Cerebellar nuclear complex (tissue), 1 donor: ENCODE measurements at regions not wholly inside any gene's neighbourhood (a gene's known extent, or its start where the extent isn't known, plus 50 kb on each side); places are given as distances from the start of the nearest gene placed in this dataset.
"Not testable (repeated sequence)": the region's sequence is repeated elsewhere in the genome, so short reads cannot be mapped to it uniquely, and the experiment has no call there.

Experiments
- DNase-seq, 2 experiments: peaks; one replicate each; lab custom pipeline; 2025; lab: John Stamatoyannopoulos, UW

DNA sequence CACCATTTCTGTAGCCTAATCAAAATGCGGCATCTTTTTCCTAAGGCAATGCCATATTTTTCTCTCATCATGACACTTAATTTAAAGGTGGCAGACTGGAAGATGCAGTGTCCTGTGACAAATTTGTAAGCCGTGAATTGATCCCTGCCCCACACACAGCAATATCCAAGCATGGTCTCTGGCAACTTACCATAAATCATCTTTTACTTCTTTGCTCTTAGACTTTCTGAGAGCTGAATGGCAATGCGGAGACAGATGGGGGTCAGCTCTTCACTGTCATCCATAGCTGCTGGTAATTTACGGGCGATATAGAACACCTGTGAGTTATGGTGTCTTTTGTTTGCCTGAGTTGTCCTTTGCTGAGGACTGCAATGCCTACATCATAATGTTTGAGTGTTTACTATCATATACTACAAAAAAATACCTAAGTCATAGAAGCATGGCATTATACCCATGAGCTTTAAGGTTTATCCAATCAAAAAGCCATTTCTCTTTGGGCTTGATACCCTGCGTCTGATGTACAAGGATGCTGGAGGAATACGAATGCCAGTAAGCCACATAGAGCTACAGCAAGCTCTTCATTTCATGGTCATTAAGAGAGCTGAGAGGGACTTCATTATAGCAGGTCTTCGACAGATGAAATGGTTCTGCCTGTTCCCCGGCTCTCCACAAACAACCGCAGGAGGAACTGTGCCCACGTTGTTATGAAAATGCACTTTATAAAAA lies 148.1 kb downstream of the TRIML1 start:
- no peak for DNase-seq

DNA sequence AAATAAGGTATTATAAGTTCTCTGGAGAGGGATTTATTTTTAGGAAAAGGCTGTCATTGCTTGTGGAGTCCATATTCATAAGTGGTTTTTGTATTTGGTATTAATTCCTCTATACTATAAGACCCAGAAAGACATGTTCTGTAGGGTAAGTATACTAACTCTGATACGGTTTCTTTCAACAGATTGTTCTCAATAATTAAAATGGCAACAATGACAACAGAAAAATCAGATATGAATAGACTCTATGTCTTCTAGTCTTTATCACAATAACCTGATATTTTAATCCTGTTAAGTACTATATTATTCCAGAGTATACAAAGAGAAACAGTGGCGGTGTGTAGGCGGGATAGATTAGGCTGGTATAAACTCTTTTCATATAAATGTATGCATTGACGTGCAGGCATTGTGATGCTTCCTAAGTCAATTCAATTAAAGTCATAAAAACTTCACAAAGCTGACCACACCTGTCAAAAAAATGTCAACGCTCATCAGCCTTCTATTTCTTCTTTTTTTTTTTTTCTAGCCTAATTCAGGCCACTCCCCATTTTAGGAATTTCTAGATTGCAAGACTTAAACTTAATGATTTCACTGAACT lies 150.4 kb downstream of the TRIML1 start:
- no peak for DNase-seq

DNA sequence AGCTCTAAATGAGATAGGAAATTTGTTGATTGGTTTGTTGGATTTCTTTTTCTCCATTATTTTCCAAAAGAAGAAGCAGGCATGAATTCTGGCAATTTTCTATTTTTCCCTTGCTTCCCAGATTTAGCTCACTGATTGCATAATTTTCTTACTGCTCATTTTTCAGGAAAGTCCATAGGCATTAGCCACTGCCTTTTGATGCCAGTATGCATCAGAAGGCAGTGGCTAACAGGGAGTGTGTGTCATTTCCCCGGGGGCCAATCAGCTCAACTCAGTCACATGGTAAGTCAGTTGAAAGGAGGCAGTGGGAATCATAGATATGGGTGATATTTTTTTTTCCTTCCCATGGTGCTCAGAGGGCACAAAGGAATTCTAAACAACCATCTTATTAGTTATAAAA lies 156.7 kb downstream of the TRIML1 start:
- DNase-seq, result no peak

DNA sequence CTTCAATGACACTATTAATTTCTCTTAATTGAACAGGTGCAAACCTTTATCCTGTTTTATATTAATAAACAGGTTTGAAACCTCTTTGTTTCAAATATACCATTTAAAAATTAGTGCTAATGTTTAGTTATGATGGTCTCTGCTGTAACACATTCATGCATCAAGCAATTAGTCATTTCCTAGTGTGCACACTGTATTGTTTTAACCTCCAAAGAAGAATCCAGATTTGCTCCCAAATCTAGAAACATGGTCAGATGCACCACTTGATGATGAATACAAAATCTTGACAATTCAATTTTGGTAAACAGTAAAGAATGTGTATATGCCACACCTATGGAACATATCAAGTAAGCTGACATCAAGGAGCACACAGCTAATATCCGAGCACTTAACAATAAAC lies 157.1 kb downstream of the TRIML1 start:
- no peak for DNase-seq

DNA sequence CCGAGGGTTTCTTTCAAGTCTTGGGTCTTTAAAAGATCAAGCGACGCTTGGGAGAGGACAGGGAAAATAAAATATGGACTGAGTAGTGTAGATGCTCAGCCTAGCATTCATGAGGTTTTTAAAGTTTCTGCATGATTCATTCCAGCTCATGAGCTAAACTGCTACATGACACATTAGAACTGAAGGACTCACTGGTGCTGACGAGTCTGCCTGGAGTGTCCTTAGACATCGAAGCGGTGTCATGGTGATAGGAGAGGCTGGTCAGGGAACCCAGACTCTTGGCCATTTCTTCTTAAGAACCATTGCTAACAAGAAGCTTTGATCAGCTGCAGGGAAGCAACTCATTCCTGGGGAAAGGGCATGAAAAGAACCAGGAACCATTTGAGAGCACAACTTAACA lies 158.6 kb downstream of the TRIML1 start:
- no peak for DNase-seq

DNA sequence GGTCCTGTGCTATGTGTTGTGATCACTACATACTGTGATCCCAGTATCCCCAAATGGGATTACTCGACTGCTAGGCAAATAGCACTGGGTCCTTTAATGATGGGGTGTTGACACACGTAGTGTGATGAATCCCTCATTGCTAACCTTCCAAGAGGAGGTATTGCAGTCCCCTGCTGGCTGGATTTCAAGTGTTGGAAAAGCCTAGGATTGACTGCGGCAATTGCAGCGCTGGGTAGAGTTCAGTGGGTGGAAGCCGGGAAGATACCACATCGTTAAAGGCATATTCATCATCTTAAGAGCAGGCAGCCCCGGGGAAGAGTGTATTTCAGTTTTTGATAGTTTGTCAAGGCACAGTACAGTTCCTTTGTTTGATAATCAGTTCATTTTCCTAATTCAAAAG lies 159.9 kb downstream of the TRIML1 start:
- no peak for DNase-seq

DNA sequence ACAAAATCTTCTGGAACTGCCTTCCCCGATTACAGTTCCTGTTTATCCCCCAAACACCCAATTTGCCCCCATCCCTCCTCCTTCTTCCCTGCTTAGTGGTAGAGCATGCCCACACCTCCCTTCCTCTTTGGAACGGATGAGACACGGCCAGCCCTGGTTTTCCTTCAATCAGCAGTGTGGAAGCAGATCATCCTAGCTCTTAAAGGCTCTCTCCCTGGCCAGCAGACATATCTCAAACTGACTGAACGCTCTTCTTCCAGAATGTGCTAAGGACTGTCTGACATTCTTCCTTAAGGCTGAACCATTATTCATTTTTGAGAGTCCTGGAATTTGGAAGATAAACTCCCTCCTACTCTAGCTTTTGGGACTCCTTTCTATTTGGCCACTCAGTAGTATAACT lies 161.1 kb downstream of the TRIML1 start:
- DNase-seq, result no peak

DNA sequence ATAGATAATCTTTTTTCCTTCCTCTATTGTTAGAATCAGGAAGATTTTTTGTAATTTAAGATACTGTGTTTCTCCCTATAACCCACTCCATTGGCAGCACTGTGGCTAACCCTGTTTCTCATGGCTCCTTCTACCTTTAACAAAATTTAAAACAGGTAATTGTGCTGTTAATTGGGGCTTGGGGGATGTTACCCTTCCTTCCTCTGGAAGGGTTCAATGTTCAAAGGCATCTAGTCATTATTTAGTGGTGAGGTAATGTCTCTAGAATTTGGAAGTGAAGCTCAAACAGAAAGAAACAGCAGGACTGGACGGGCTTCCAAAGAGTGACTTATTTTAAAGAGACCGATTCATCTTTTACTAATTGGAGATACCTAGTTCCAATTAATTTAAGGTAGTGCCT lies 166.4 kb downstream of the TRIML1 start:
- no peak for DNase-seq

DNA sequence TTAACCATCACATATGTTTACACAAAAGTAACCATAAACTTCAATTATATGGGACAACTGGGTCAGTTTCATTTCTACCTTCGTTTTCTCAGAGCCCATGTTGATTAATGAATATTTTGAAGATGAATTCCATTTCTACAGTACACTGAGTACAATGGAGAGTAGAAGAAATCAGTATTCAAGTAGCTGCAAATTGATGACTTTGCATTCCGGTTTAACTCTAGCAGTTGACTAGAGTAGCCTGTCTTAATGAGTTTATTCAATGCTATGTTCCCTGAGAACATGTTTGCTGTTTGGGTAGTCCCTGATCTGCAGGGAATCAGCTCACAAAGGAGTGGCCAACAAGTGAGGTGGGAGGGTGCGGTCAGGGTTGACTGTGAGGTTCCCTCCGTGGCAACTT lies 168.3 kb downstream of the TRIML1 start:
- DNase-seq, result no peak

DNA sequence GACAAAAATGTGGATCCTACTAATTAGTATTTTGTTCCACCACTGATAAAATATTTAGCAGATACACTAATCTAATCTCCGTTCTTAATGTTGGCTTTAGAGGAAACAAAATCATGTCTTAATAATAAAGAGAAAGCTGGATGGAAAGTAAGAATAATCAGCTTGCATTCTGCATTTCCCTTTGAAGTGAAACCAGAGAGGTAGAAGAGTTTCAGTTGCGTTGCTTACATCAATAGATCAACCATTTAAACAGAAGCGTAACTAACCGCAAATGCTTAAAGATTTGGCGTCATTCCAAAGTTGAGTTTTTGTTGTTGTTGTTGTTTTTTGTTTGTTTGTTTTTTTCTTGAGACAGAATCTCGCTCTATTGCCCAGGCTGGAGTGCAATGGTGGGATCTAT lies 168.9 kb downstream of the TRIML1 start:
- DNase-seq, result no peak

DNA sequence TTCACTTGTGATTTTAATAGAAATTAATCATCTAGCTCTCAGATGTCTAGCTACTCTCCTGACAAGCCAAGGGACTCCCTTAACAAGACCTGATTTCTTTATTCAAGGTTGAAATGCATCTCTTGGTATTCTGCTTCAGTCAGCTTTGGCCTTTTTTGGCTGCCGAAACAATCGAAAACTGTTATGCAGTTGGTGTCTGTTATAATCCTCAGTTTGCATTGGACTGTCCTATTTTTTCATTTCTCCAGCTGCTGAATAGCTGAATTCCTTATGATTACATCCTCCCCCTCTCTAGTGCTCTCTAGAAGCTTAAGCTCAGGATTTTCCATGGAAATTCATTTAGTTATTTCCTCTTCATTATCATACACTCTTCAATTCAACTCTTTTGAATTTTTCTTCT lies 177.2 kb downstream of the TRIML1 start:
- no peak for DNase-seq

DNA sequence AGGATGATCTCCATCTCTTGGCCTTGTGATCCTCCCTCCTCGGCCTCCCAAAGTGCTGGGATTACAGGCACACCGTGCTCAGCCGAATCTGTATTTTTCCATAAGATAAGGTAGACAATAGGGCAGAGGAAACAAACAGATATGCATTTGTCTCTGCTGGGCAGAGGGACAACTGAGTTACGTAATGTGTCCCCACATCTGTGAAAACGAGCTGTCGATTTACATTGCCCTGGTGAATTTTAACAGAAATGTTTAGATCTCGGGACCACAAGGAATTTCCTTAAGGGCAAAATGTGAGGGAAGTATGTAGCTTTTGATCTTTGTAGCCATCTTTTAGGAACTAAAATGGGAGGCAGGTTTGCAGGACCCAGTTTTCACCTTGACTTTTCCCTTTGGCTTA lies 189.7 kb downstream of the TRIML1 start:
- DNase-seq, result no peak

DNA sequence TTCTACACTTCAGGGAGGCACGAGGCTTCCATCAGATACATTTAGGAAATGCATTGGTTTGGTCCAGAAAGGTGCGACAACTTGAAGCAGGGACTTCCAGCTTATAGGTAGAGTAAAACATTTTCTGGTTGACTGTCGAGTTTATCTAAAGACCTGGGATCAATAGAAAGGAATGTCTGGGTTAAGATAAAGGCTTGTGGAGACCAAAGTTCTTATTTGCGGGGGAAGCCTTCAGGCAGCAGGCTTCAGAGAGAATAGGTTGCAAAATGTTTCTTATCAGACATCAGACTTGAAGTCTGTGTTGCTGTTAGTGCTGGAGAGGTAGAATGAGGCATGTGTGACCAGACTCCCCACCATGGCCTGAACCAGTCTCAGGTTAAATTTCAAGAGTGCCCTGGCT lies 190.3 kb downstream of the TRIML1 start:
- no peak for DNase-seq

DNA sequence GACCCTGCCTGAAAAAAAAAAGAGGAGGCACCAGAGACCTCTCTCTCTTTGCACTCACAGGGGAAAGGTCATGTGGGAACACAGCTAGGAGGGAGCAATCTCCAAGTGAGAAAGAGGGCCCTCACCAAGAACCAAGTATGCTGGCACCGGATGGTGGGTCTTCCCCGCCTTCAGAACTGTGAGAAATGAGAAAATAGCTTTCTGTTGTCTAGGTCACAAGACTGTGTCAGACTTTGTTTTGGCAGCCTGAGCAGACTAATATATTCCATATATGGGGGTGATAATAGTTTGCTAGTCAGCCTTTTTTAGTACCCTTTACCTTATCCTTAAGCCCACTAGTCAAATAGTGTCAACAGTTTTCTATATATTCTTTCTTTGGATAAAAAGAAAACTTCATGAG lies 193.0 kb downstream of the TRIML1 start:
- no peak for DNase-seq

DNA sequence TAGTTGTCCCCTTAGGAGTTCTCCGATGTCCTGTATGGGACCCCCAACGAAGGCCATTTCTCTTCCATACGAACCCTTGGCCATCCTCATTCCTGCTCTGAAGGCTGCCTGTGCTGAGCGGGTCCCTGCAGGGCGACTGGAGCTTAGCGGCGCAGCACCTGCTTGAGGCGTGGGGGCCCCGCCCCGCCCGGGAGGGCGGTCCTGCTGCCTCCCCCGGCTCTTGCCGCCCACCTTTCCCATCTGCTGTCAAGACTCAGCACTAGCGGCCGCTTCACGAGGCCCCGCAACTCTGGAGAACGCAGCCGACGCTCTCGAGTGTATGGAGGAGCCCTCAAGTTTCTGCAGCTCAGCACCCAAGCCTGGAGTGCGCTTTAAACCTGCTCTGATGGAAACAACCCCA lies 197.7 kb downstream of the TRIML1 start:
- no peak for DNase-seq

DNA sequence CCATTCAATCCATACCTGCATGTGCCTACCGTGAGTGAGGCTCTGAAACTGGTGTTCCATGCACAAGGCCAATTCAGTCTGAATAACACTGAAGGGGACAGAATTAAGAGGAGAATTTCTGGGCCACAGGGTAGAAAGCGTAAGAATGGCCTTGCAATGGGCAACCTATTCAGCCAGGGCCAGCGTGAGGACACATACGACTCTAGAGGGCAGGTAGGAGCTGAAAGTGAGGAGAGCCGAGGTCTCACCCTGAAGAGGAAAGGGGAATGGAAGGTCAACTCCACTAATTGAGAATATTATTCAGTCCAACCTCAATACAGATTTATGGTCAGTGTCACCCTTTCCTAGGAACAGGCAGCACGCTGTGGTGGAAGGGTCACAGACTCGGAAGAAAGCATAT lies 202.2 kb downstream of the TRIML1 start:
- no peak for DNase-seq

DNA sequence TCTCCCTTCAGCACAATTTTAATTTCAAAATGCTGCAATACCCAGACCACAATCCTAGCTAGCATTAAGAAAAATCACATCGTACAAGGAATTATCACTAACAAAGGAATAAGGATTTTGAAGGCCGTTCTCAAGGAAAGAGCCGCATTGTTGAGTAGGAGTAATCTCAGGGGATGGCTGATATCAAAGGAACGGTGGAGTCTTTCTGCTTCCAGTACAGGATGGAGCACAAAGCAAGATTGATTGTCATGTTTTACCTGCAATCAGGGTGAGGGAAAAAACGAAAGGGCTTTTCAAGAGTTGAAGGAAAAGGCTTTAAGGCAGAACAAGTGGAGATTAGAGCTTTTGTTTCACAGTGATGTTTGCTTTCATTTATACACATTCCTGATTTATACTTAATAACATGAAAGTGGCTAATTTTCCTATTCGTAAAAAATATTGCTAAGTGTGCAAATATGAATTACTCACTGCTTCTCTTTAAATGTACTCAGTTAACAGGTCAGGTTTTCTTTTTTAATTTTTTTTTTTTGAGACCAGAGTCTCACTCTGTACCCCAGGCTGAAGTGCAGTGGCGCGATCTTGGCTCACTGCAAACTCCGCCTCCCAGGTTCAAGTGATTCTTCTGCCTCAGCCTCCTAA lies 207.0 kb downstream of the TRIML1 start:
- DNase-seq, result no peak

DNA sequence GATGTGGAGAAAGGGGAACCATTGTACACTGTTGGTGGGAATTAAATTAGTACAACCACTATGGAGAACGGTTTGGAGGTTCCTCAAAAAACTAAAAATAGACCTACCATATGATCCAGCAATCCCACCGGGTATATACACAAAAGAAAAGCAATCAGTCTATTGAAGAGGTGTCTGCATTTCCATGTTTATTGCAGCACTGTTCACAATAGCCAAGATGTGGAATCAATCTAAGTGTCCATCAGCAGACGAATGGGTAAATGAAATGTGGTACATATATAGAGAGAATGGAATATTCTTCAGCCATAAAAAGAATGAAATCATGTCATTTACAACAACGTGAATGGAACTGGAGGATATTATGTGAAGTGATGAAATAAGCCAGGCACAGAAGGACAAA lies 208.1 kb downstream of the TRIML1 start:
- no peak for DNase-seq

DNA sequence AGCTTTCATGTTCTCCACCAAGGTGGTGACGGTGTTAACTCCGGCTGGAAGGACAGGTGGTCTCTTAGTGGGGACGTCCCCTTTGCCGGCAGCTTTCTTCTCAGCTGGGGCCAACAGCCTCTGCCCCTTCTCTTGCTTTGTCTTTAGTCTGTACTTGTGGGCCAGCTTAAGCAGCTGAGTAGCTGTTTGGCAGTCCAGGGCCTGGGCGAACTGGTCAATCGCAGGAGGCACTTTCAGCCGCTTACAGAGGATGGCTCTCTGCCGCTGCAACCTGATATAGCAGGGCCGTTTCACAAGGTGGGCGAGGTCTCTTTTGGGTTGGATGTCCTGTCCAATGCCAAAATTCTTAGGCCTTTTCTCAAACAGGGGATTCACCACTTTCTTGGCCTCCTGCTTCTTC lies 210.3 kb downstream of the TRIML1 start:
- not testable (repeated sequence) for DNase-seq

DNA sequence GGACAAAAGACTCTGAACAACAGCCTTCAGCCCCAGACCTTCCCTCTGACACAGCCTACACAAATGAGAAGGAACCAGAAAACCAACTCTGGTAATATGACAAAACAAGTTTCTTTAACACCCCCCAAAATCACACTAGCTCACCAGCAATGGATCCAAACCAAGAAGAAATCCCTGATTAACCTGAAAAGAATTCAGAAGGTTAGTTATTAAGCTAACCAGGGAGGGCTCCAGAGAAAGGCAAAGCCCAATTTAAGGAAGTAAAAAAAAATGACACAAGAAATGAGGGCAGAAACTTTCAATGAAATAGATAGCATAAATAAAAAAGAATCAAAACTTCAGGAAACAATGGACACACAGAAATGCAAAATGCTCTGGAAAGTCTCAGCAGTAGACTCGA lies 224.0 kb downstream of the TRIML1 start:
- no peak for DNase-seq

DNA sequence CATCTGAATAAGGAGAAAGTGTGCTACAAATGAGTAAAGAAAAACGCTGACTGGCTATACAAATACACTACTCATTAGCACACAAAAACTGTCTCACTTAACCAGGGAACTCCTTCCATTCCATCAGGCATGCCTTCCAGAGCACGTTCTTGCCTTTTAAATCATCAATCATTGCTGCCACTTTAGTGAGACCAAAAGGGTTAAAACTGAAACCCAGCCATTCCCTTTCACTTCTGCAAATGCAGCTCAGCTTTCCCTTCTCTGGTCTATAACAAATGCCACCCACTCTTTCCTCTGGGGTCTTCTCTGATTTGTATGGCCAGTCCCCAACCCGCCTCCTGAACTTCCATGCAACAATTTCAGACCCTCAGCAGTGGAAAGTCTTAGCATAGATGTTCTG lies 231.5 kb downstream of the TRIML1 start:
- no peak for DNase-seq

DNA sequence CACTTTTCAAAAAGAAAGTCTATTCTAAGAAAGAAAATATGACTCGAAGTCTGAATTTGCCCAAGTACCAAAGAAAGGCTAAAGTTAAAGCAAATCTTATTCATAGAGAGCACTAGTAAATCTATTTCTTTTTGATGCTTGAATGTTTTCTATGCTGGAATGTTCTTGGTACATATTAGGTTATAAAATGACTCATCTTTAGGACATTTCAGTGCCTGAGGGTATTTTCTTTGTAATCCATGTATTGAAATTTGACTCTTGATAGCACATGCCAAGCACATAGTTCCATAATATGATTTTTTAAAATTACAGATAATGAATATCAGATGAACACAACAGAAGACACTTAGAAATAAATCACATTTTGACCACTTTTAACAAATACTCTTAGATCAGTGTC lies 232.8 kb downstream of the TRIML1 start:
- no peak for DNase-seq

DNA sequence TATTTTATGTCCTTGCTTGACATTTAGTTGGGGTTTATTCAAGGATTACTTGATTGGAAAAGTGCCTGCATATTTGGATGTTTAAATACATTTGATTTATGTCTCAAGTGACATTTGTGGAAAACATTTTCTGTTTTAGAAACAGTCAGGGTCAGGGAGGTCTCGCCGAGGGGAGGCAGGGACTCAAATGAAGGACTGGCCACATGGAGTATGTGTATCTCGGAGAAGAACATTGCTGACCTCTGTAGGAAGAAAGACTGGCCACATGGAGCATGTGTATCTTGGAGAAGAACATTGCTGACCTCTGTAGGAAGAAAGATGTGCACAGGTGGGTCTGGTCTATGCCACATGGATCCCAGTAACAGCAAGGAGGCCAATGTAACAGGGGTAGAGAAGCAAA lies 233.6 kb downstream of the TRIML1 start:
- DNase-seq, result no peak

DNA sequence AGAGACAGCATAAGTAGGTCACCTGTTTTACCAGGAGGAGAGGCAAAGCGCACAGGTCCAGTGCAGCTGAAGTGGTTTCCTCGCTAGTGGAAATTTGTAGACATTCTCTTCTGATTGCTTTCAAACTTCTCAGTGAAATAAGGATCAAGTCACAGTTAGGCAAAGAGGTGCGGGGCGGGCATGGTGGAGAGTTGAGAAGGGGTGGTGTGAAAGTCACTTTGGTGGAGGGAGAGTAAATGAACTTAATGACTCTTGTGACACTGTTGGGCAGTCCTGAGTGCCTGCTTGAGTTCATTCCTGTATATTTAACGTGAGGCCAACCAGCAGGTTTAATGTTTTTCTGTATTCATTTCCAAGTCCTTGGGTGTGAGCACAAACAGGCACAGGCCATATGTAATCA lies 235.6 kb downstream of the TRIML1 start:
- no peak for DNase-seq
